22Rv1 (cell line): ENCODE measurements at regions not wholly inside any gene's neighbourhood (a gene's known extent, or its start where the extent isn't known, plus 50 kb on each side); places are given as distances from the start of the nearest gene placed in this dataset.

ENCODE experiments used
- CTCF ChIP-seq: fragments of 450-650 bp; IDR thresholded peaks from 2 replicates; pipeline ENCODE4 v1.5.1; 2017; ENCODE audit warnings: mild to moderate bottlenecking
- ZFX ChIP-seq: fragments of 450-650 bp; IDR thresholded peaks from 2 replicates; pipeline ENCODE4 v1.6.1; 2017; ENCODE audit warnings: antibody characterized with exemption, borderline replicate concordance

- no peak for TF ChIP-seq ZFX
- no peak for TF ChIP-seq CTCF
Measured at GRCh38 chrX:7730071-7730470, 112.9 kb upstream of the VCX start.
